Right lobe of liver (tissue), 6 donors: ENCODE measurements at regions not wholly inside any gene's neighbourhood (a gene's known extent, or its start where the extent isn't known, plus 50 kb on each side); places are given as distances from the start of the nearest gene placed in this dataset.

Experiments
- ATAC-seq, 4 donors: fragments of 200-7000 bp; cut with Tn5 transposase; one replicate each; pipeline ENCODE4 v1.9.1; 2020; ENCODE audit warnings: mild to moderate bottlenecking in 4 of 4, moderate library complexity in 4 of 4
- DNase-seq, 3 donors: peaks; one replicate each; pipeline ENCODE4 v3.0.0-alpha.2; 2020
- H3K27ac ChIP-seq, 3 donors: fragments of 200-600 bp; one replicate each; pipeline ENCODE4 v1.8.0; 2022
- H3K27me3 ChIP-seq, 2 donors: fragments of 200-600 bp; one replicate each; pipeline ENCODE4 v1.8.0; 2022
- H3K36me3 ChIP-seq, 4 donors: fragments of 200-600 bp; sonication (generic) in 1 of 4; one replicate each; pipeline versions ENCODE4 v1.5.1 to v1.8.0; 2017 to 2022; ENCODE audit warnings: control low read depth in 1 of 4
- H3K4me1 ChIP-seq, 4 donors: fragments of 200-600 bp; sonication (generic) in 1 of 4; one replicate each; pipeline versions ENCODE4 v1.5.1 to v1.8.0; 2017 to 2022; ENCODE audit warnings: control low read depth in 1 of 4
- H3K4me3 ChIP-seq, 3 donors: fragments of 200-600 bp; one replicate each; pipeline ENCODE4 v1.8.0; 2022
- H3K9me3 ChIP-seq, 4 donors: fragments of 200-600 bp; sonication (generic) in 1 of 4; one replicate each; pipeline versions ENCODE4 v1.5.1 to v1.8.0; 2017 to 2022; ENCODE audit warnings: control low read depth in 1 of 4
- CTCF ChIP-seq, 4 donors: fragments of 200-600 bp in 3 of 4; fragments of 450-650 bp in 1 of 4; IDR thresholded peaks; one replicate each; pipeline versions ENCODE4 v1.5.1 to v1.8.0; 2016 to 2022; ENCODE audit warnings: antibody characterized with exemption in 4 of 4, mild to moderate bottlenecking in 2 of 4
- POLR2A ChIP-seq: fragments of 450-650 bp; IDR thresholded peaks from one replicate; pipeline ENCODE4 v1.6.1; 2017; ENCODE audit warnings: antibody characterized with exemption, mild to moderate bottlenecking
- WGBS: methylation state at CpG from one replicate; pipeline ENCODE4 v1.1.6; 2018; ENCODE audit warnings: low coverage, low lambda C conversion rate; ENCODE audit not compliant: insufficient coverage; ENCODE audit errors: missing lambda C conversion rate; 5-methylcytosine and 5-hydroxymethylcytosine counted together
- intact Hi-C, 2 donors: fragments of 100-400 bp; cut with DNase I; formaldehyde crosslinking; loops; one replicate each; pipeline versions ENCODE4 v1.11.2 to v1.14.1; 2022
- donor health status: DM: no; HTN: yes; CAD: no.
- donor health status: DM: no; HTN: no; CAD: no.
- donor health status: DM: no; HTN: no; CAD: no.
- donor health status: DM: no; HTN: yes; CAD: no.
- donor health status: DM: no; HTN: yes; CAD: no.

GRCh38 chr13:112131713-112132113 is 64.8 kb downstream of the SOX1 start:
- TF ChIP-seq CTCF (IDR thresholded peaks at IDR 0.05) (no peak), POLR2A (no peak)
- no peak for ATAC-seq
- intact Hi-C loops: no loop called here
- H3K27me3 ChIP-seq: no peaks in the 10 kb centered on the region
- WGBS: 59% methylated on average over 5 of the region's 11 CpGs
- no peak overlapping the region for H3K27ac ChIP-seq
- H3K9me3 ChIP-seq: no peaks in the 10 kb centered on the region
- H3K4me1 ChIP-seq: no peaks in the 10 kb centered on the region
- no peak overlapping the region for H3K4me3 ChIP-seq
- no peaks in the 10 kb centered on the region for H3K36me3 ChIP-seq
- no peak for DNase-seq

GRCh38 chr13:112132142-112132541 is 65.2 kb downstream of the SOX1 start:
- intact Hi-C loops: no loop called here
- Histone ChIP-seq H3K27ac (no peak overlapping the region), H3K36me3 (no peaks in the 10 kb centered on the region), H3K4me1 (no peaks in the 10 kb centered on the region), H3K9me3 (no peaks in the 10 kb centered on the region), H3K4me3 (no peak overlapping the region), H3K27me3 (no peaks in the 10 kb centered on the region)
- ATAC-seq (no peak), DNase-seq (no peak)
- TF ChIP-seq POLR2A: no peak
- no peak for TF ChIP-seq CTCF (IDR thresholded peaks at IDR 0.05)
- WGBS: 90% methylated on average over 2 of the region's 17 CpGs

GRCh38 chr13:112132619-112133018 is 65.7 kb downstream of the SOX1 start:
- Histone ChIP-seq H3K4me3 (no peak overlapping the region), H3K27ac (no peak overlapping the region), H3K4me1 (no peaks in the 10 kb centered on the region), H3K36me3 (no peaks in the 10 kb centered on the region), H3K27me3 (no peaks in the 10 kb centered on the region), H3K9me3 (no peaks in the 10 kb centered on the region)
- 47% methylated on average over 2 of the region's 9 CpGs for WGBS
- ATAC-seq (no peak), DNase-seq (no peak)
- no peak for TF ChIP-seq CTCF (IDR thresholded peaks at IDR 0.05)
- intact Hi-C loops: no loop called here

GRCh38 chr13:112133499-112134390 is 66.8 kb downstream of the SOX1 start:
- DNase-seq (no peak), ATAC-seq (no peak)
- H3K36me3 ChIP-seq: no peaks in the 10 kb centered on the region
- intact Hi-C loops: no loop called here
- no peak overlapping the region for H3K4me3 ChIP-seq
- H3K27ac ChIP-seq: no peak overlapping the region
- WGBS: 61% methylated on average over 21 of the region's 26 CpGs
- no peaks in the 10 kb centered on the region for H3K9me3 ChIP-seq
- TF ChIP-seq POLR2A (no peak), CTCF (IDR thresholded peaks at IDR 0.05) (no peak)
- no peaks in the 10 kb centered on the region for H3K27me3 ChIP-seq
- no peaks in the 10 kb centered on the region for H3K4me1 ChIP-seq
